SKM-1 treated with dmso at 0.1 percent for 144 hours (cell line): ENCODE measurements at regions not wholly inside any gene's neighbourhood (a gene's known extent, or its start where the extent isn't known, plus 50 kb on each side); places are given as distances from the start of the nearest gene placed in this dataset.

Source experiments
- DNase-seq: peaks from one replicate; lab custom pipeline; 2025; ENCODE audit not compliant: unreplicated experiment; lab: John Stamatoyannopoulos, UW

DNA sequence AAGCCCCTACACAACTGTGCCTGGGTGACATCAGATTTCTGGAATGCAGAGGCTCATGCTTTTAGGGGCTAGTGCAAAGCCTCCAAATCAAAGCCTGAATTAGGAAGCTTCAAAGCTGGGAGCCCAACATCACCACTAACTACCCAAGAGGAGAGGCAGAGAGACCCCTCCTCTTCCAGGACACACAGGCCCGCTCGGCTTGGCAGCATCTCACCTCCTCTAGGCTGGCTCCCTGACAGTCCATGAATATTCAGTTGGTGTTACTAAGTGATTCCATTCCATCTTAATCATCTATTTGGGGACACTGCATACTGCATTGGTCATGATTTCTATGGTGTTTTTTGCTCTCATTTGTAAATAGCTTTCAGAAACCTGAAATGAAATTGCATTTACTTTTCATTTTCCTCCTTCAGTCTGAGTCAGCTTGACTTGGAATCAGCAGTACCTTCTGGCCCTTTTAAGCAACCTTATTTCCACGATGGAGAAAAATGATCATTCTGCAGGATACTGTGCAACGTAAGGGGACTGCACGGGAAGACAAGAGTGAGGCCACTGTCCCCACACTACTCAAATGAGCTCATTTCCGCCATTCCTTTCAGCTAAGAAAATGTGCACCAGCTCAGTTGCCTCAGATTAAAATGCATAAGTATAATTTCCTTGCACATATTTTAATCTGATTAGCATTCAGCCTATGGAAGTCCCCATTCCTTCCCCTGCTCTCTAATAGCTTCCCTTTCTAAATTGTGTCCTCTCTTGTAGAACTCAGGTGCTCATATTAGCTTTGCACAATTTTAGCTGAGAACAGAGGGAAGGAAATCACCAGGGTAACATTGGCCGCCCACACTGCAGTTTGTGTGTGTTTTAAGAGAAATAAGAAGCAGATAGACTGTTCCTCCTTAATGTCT lies 219.9 kb downstream of the RFC3 start:
- DNase-seq: no peak

- no peak for DNase-seq
Observed at GRCh38 chr13:34038541-34039068, 220.7 kb downstream of the RFC3 start.

GRCh38 chr13:34039678-34040077 lies 221.7 kb downstream of the RFC3 start:
- DNase-seq: no peak

DNA sequence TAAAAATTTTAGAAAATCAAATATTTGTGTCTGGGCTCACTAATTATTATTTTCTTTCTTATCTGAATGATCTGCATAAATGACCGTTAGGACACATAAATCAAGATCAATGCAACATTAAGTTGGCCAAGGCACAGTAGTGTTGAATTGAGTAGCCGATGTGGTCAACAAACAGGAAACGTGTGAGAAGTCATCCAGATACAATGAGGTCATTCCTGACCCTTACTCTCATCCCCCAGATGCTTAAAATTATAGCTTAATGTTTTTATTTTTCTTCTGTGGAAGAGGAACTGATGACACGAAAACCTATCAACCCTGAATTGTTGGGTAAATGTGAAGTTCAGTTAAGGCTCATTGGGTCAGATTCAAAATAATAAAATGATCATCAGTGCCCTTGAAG lies 222.9 kb downstream of the RFC3 start:
- no peak for DNase-seq

DNA sequence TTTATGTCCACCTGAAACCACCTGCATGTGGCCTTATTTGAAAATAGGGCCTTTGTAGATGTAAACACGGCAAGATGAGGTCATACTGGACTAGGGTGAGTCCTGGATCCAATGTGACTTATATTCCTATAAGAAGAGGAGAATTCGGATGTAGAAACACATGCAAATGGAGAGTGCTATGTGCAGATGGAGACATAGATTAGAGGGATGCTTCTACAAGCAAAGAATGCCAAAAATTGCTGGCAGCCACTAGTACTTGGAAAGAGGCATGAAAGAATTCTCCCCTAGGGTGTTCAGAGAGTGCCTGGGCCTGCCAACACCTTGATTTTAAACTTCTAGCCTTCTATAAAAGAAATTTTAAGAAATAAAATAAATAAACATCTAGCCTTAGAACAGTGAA lies 226.1 kb downstream of the RFC3 start:
- DNase-seq: no peak

GRCh38 chr13:34044660-34045080 lies 226.7 kb downstream of the RFC3 start:
- no peak for DNase-seq

- no peak for DNase-seq
Observed at GRCh38 chr13:34046457-34046856, 228.5 kb downstream of the RFC3 start.

- no peak for DNase-seq
Observed at GRCh38 chr13:34048652-34049051, 230.7 kb downstream of the RFC3 start.

DNA sequence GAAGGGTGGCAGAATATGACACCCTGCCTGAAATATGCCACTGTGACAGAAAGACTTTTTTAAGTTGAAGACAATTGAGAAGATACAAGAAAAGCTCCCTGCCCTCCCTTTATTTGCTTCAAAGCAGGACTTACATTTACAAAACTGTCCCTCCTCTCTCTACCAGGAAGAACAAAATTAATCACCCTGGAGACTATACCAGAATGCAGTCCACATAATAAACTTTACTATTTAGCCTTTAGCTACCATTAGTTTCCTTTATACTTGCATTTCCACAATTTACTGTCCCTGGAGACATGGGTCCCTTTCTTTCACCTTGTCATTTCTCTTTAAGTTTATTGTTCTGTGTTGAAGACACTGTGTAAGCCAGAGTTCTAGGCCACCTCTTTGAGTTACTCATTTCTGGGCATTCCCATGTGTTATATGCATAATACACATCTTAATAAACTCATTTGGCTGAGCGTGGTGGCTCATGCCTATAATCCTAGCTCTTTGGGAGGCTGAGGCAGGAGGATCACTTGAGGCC lies 238.8 kb downstream of the RFC3 start:
- DNase-seq: no peak

- DNase-seq: no peak
Observed at GRCh38 chr13:34064456-34065205, 246.7 kb downstream of the RFC3 start.

GRCh38 chr13:34065928-34066327 lies 248.0 kb downstream of the RFC3 start:
- DNase-seq: no peak

- no peak for DNase-seq
Observed at GRCh38 chr13:34066344-34066743, 248.4 kb downstream of the RFC3 start.

GRCh38 chr13:34070006-34070405 lies 252.1 kb downstream of the RFC3 start:
- no peak for DNase-seq

DNA sequence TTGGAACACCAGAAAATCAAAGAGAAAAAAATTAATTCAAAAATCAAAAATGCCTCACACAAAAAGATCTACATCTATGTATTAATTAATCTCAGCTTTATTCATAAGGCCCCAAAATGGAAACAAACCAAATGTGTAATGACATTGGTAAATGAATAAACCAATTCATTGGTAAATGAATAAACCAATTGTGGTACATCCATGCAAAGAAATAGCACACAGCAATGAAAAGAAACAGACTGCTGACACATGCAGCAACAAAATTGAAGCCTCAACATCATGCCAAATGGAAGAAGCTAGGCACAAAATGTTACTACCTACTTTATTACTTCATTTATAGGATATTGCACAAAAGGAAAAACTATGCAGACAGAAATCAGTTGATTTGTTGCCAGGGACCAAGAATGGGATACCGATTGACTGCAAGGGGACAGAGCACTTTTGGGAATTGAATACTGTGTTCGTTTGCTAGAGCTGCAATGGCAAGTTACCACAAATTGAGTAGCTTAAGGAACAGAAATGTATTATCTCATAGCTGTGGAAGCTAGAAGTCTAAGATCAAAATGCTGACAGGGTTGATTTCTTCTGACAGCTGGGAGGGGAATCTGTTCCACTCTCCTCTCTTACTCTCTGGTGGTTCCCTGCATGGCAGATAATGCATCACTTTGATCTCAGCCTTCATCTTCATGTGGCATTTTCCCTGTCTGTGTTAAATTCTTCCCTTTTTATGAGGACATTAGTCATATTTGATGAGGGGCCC lies 252.8 kb downstream of the RFC3 start:
- DNase-seq: no peak

- no peak for DNase-seq
Observed at GRCh38 chr13:34076319-34076718, 258.4 kb downstream of the RFC3 start.

- no peak for DNase-seq
Observed at GRCh38 chr13:34076943-34077703, 259.2 kb downstream of the RFC3 start.

GRCh38 chr13:34078334-34078999 lies 260.5 kb downstream of the RFC3 start:
- DNase-seq: no peak

- DNase-seq: no peak
Observed at GRCh38 chr13:34085204-34085603, 267.3 kb downstream of the RFC3 start.

DNA sequence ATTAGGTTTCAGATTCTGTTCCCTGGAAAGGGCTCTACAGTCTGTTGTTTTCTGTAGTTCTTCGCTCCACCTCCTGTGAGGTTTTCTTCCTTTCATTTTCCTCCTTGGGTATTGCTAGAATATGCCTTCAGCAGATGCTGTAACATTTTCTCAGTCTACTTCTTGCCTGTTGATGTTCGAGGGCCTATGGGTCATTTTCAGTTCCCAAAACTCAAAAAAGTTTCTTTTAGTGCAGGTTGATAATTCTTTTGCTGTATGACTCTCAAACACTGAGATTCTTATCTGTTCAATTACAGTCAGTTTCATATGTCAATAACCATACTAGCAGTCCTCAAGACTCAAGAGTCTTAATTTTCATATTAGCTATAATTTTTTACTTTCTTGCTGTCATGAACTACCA lies 268.3 kb downstream of the RFC3 start:
- no peak for DNase-seq

DNA sequence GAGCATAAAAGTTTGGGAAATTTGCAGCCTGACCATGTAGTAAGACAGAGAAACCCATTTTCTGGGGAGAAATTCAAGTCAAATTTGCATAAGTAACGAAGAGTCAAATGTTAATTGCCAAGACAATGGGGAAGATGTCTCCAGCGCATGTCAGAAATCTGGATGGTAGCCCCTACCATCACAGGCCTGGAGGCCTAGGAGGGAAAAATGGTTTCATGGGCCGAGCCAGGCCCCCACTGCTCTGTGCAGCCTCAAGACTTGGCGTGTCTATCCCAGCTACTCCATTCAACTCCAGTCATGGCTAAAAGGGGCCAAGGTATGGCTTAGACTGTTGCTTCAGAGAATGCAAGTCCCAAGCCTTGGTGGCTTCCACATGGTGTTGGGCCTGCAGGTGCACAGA lies 269.8 kb downstream of the RFC3 start:
- DNase-seq: no peak
